ENCODE measurements at regions not wholly inside any gene's neighbourhood (a gene's known extent, or its start where the extent isn't known, plus 50 kb on each side); places are given as distances from the start of the nearest gene placed in this dataset.

- H3K4me3 ChIP-seq (replicated peaks; ENCODE audit: low read depth, low read length) = no peak overlapping the region
- no peak for TF ChIP-seq CTCF (IDR thresholded peaks at IDR 0.05; ENCODE audit: low read depth, low read length, missing control alignments)
- DNase-seq (ENCODE audit: extremely low read depth, low read depth) = no peak
These were observed 184.9 kb downstream of the SEC61B start for GRCh38 chr9:99406939-99407338.

GRCh38 chr9:99411068-99411467 is 189.0 kb downstream of the SEC61B start:
- no peak for DNase-seq (ENCODE audit: extremely low read depth, low read depth)
- no peak overlapping the region for H3K4me3 ChIP-seq (replicated peaks; ENCODE audit: low read depth, low read length)
- TF ChIP-seq CTCF (IDR thresholded peaks at IDR 0.05; ENCODE audit: low read depth, low read length, missing control alignments) = no peak

- no peak for DNase-seq (ENCODE audit: extremely low read depth, low read depth)
- H3K4me3 ChIP-seq (replicated peaks; ENCODE audit: low read depth, low read length) = no peak overlapping the region
- TF ChIP-seq CTCF (IDR thresholded peaks at IDR 0.05; ENCODE audit: low read depth, low read length, missing control alignments) = no peak
These were observed 189.5 kb downstream of the SEC61B start for GRCh38 chr9:99411479-99412115.

- no peak for DNase-seq (ENCODE audit: extremely low read depth, low read depth)
- H3K4me3 ChIP-seq (replicated peaks; ENCODE audit: low read depth, low read length) = no peak overlapping the region
- no peak for TF ChIP-seq CTCF (IDR thresholded peaks at IDR 0.05; ENCODE audit: low read depth, low read length, missing control alignments)
These were observed 190.5 kb downstream of the SEC61B start for GRCh38 chr9:99412606-99413005.

GRCh38 chr9:99414321-99414720 is 192.2 kb downstream of the SEC61B start:
- DNase-seq (ENCODE audit: extremely low read depth, low read depth) = no peak
- no peak overlapping the region for H3K4me3 ChIP-seq (replicated peaks; ENCODE audit: low read depth, low read length)
- TF ChIP-seq CTCF (IDR thresholded peaks at IDR 0.05; ENCODE audit: low read depth, low read length, missing control alignments) = no peak

- TF ChIP-seq CTCF (IDR thresholded peaks at IDR 0.05; ENCODE audit: low read depth, low read length, missing control alignments) = no peak
- DNase-seq (ENCODE audit: extremely low read depth, low read depth) = no peak
These were observed 193.5 kb downstream of the SEC61B start for GRCh38 chr9:99415606-99416005.

GRCh38 chr9:99416007-99416406 is 193.9 kb downstream of the SEC61B start:
- no peak overlapping the region for H3K4me3 ChIP-seq (replicated peaks; ENCODE audit: low read depth, low read length)
- DNase-seq (ENCODE audit: extremely low read depth, low read depth) = peak; percentile 80
- no peak for TF ChIP-seq CTCF (IDR thresholded peaks at IDR 0.05; ENCODE audit: low read depth, low read length, missing control alignments)

More at GRCh38 chr9:99415606-99416005, 193.5 kb downstream of the SEC61B start:
- H3K4me3 ChIP-seq (replicated peaks; ENCODE audit: low read depth, low read length) = no peak overlapping the region

Measured in HFF-Myc (cell line).